CD4-positive, alpha-beta memory T cell (primary cell): ENCODE measurements at regions not wholly inside any gene's neighbourhood (a gene's known extent, or its start where the extent isn't known, plus 50 kb on each side); places are given as distances from the start of the nearest gene placed in this dataset.

Source experiments
- CTCF ChIA-PET: fragments of 350-600 bp; sonication (Branson Sonifier 250); formaldehyde crosslinking; loops from one replicate; lab custom pipeline; 2021; ENCODE audit warnings: inconsistent platforms; ENCODE audit not compliant: partially characterized antibody; lab: Charles Lee
- POLR2A ChIA-PET: fragments of 350-600 bp; sonication (Branson Sonifier 250); formaldehyde crosslinking; loops from one replicate; lab custom pipeline; 2021; ENCODE audit not compliant: partially characterized antibody; lab: Charles Lee
- DNase-seq, 5 donors: peaks; one replicate each; pipeline versions ENCODE4 v3.0.0 to v3.0.0-alpha.2; 2020 to 2022; ENCODE audit warnings: mixed read lengths in 1 of 5
- H3K27ac ChIP-seq: one replicate; pipeline ENCODE4 v1.7.0; 2013; ENCODE audit warnings: low read depth, low read length
- H3K27me3 ChIP-seq: 2 replicates; pipeline ENCODE4 v1.7.0; 2013; ENCODE audit warnings: mild to moderate bottlenecking, low read length, moderate library complexity; ENCODE audit not compliant: insufficient read depth
- H3K36me3 ChIP-seq: 2 replicates; pipeline ENCODE4 v1.7.0; 2013; ENCODE audit warnings: mild to moderate bottlenecking, low read length, moderate library complexity; ENCODE audit not compliant: insufficient read depth
- H3K4me1 ChIP-seq: 2 replicates; pipeline ENCODE4 v1.7.0; 2013; ENCODE audit warnings: mild to moderate bottlenecking, low read length, moderate library complexity; ENCODE audit not compliant: insufficient read depth
- H3K4me3 ChIP-seq, 2 donors: one replicate each; pipeline ENCODE4 v1.7.0; 2013; ENCODE audit warnings: low read length in 2 of 2, mild to moderate bottlenecking in 1 of 2
- H3K9me3 ChIP-seq, 2 donors: one replicate each; pipeline ENCODE4 v1.7.0; 2013; ENCODE audit warnings: low read length in 2 of 2, control low read depth in 1 of 2; ENCODE audit not compliant: control insufficient read depth in 1 of 2
- H3K27ac Mint-ChIP-seq, 7 donors: one replicate each; pipeline ENCODE4 v1.8.0; 2020 to 2021; ENCODE audit warnings: mixed read lengths in 7 of 7, mild to moderate bottlenecking in 6 of 7, inconsistent platforms in 3 of 7, moderate library complexity in 3 of 7
- H3K27me3 Mint-ChIP-seq, 2 donors: one replicate each; pipeline ENCODE4 v1.8.0; 2020 to 2021; ENCODE audit warnings: mixed read lengths in 2 of 2
- H3K36me3 Mint-ChIP-seq, 2 donors: one replicate each; pipeline ENCODE4 v1.8.0; 2020 to 2021; ENCODE audit warnings: mixed read lengths in 2 of 2, inconsistent platforms in 1 of 2, mild to moderate bottlenecking in 1 of 2
- H3K4me1 Mint-ChIP-seq, 4 donors: one replicate each; pipeline ENCODE4 v1.8.0; 2020 to 2021; ENCODE audit warnings: mixed read lengths in 4 of 4, mild to moderate bottlenecking in 1 of 4
- H3K4me3 Mint-ChIP-seq, 8 donors: one replicate each; pipeline ENCODE4 v1.8.0; 2020 to 2021; ENCODE audit warnings: mixed read lengths in 8 of 8, mild to moderate bottlenecking in 7 of 8, moderate library complexity in 6 of 8, inconsistent platforms in 3 of 8
- H3K9me3 Mint-ChIP-seq, 8 donors: one replicate each; pipeline ENCODE4 v1.8.0; 2020 to 2021; ENCODE audit warnings: mixed read lengths in 8 of 8, mild to moderate bottlenecking in 5 of 8, inconsistent platforms in 3 of 8, moderate library complexity in 1 of 8
- intact Hi-C: fragments of 100-400 bp; cut with micrococcal nuclease; formaldehyde crosslinking; loops from one replicate; pipeline ENCODE4 v1.15.1; 2023

DNA sequence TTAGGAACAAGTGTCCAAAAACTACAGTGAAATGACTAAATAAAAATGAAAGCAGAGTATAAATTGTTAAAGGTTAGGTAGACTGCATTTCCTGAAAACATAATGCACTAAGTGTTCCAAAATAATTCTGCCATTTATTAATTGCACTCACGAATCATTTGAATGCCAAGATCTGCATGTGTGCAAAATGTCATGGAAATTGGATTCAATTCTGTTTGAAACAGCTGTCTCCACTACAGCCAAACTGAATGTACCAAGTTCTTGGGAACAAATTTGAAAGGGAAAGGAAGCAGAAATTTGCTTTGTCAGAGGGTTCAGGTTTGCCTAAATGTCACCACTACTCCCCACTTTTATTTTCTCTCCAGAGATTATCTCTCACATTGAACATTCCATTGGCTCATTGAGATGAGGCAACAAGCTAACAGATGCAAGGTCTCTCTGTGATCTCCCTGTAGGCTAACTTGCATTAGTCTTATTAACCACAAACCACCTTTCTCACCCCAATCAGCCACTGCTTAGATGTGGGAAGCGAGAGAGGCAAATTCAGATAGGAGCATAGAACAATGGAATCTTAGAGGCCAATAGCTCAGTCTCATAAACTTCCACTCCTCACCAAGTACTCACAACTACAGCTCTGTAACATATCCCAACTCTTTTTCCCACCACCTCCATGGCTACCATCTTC is 226.6 kb downstream of the KDR start:
- Mint-ChIP-seq H3K36me3 (no peaks in the 10 kb centered on the region), H3K27ac (no peak overlapping the region), H3K4me1 (peaks cover 0 to 3% (median 0%) of the 10 kb centered on the region in 4 donors), H3K27me3 (peaks cover 2% of the 10 kb centered on the region in 2 donors), H3K9me3 (peaks cover 0 to 7% (median 0%) of the 10 kb centered on the region in 8 donors), H3K4me3 (no peak overlapping the region)
- Histone ChIP-seq H3K27me3 (no peaks in the 10 kb centered on the region), H3K36me3 (no peaks in the 10 kb centered on the region), H3K4me1 (no peaks in the 10 kb centered on the region), H3K9me3 (no peaks in the 10 kb centered on the region), H3K4me3 (no peak overlapping the region), H3K27ac (no peak overlapping the region)
- ChIA-PET CTCF (interaction anchor here (0.6 kb wide), 1 partner anchor 772 kb away, joined by 4 read pairs; no protein-coding TSS in a partner anchor), POLR2A (no interaction called here)
- intact Hi-C loops, result no loop called here
- no peak for DNase-seq

DNA sequence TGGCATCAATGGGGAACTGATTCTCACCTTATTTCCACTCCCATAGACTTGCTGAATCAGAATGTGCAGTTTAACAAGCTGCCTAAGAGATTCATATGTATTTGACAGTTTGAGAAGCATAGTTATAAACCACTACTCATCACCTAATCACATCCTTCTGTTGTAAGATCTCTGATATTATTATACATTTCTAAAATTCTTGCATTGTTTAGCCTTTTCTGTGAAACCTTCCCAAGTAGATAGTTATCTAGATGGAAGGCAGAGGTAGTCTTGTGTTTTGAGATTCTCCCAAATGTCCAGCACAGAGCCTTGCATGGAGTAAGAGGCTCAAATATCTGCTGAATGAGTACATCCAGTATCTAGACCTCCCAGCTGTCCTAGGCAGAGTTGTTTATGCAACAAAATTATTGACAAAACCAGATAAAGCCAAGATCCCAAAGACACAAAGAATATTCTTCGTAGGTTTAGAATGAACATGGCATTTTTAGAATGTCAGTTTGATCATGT is 227.3 kb downstream of the KDR start:
- ChIA-PET POLR2A (no interaction called here), CTCF (no interaction called here)
- DNase-seq, result no peak
- Mint-ChIP-seq H3K36me3 (no peaks in the 10 kb centered on the region), H3K4me3 (no peak overlapping the region), H3K4me1 (peaks cover 0 to 3% (median 0%) of the 10 kb centered on the region in 4 donors), H3K9me3 (peaks cover 0 to 7% (median 0%) of the 10 kb centered on the region in 8 donors), H3K27ac (no peak overlapping the region), H3K27me3 (peaks cover 0 to 4% of the 10 kb centered on the region in 2 donors)
- H3K4me3 ChIP-seq, result no peak overlapping the region
- no peaks in the 10 kb centered on the region for H3K4me1 ChIP-seq
- no peaks in the 10 kb centered on the region for H3K36me3 ChIP-seq
- H3K9me3 ChIP-seq, result no peaks in the 10 kb centered on the region
- H3K27ac ChIP-seq, result no peak overlapping the region
- intact Hi-C loops, result no loop called here
- H3K27me3 ChIP-seq, result no peaks in the 10 kb centered on the region

DNA sequence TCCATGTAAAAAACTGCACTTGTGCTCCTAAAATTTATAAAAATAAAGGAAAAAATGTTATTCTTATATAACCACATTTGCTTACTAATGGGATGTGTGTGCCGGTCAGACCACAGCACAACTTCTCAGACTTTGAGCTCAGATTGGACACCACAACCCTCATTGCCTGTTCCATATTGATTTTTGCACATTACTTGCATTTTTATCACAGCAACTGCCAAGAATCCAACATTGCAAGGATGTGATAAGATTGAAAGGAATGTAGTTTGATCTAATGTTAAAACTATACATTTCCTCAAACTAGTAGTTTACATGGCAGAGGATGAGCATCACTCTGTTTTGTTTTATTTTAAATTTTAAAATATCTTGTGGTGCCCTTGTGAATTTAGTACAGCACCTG is 227.8 kb downstream of the KDR start:
- Mint-ChIP-seq H3K27me3 (peaks cover 0 to 4% of the 10 kb centered on the region in 2 donors), H3K4me1 (peaks cover 0 to 3% (median 0%) of the 10 kb centered on the region in 4 donors), H3K27ac (no peak overlapping the region), H3K9me3 (peaks cover 0 to 7% (median 0%) of the 10 kb centered on the region in 8 donors), H3K36me3 (no peaks in the 10 kb centered on the region), H3K4me3 (no peak overlapping the region)
- no peak overlapping the region for H3K27ac ChIP-seq
- ChIA-PET POLR2A (no interaction called here), CTCF (no interaction called here)
- no peaks in the 10 kb centered on the region for H3K9me3 ChIP-seq
- no peaks in the 10 kb centered on the region for H3K36me3 ChIP-seq
- H3K4me3 ChIP-seq, result no peak overlapping the region
- no peaks in the 10 kb centered on the region for H3K27me3 ChIP-seq
- no peak for DNase-seq
- intact Hi-C loops, result no loop called here
- no peaks in the 10 kb centered on the region for H3K4me1 ChIP-seq

DNA sequence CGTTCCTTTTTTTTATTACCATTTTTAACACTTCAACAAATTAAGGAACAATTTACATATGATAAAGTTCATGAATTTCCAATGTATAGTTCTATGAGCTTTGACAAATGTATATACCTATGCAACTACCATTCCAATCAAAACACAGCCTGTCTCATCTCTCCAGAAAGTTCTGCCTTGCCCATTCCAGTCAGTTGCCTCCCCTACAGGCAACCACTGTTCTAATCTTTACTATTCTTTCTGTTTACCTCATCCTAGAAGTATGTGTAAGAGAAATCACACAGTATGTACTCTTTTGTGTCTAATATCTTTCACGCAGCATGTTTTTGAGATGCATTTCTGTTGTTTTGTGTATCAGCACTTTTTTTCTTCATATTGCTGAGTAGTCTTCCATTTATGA is 224.9 kb downstream of the KIT start:
- Mint-ChIP-seq H3K27ac (no peak overlapping the region), H3K9me3 (no peaks in the 10 kb centered on the region), H3K36me3 (no peaks in the 10 kb centered on the region), H3K27me3 (no peaks in the 10 kb centered on the region), H3K4me1 (no peaks in the 10 kb centered on the region), H3K4me3 (no peak overlapping the region)
- Histone ChIP-seq H3K4me3 (no peak overlapping the region), H3K27me3 (no peaks in the 10 kb centered on the region), H3K27ac (no peak overlapping the region), H3K36me3 (no peaks in the 10 kb centered on the region), H3K9me3 (no peaks in the 10 kb centered on the region), H3K4me1 (no peaks in the 10 kb centered on the region)
- DNase-seq, result no peak
- ChIA-PET POLR2A (no interaction called here), CTCF (no interaction called here)
- intact Hi-C loops, result no loop called here

DNA sequence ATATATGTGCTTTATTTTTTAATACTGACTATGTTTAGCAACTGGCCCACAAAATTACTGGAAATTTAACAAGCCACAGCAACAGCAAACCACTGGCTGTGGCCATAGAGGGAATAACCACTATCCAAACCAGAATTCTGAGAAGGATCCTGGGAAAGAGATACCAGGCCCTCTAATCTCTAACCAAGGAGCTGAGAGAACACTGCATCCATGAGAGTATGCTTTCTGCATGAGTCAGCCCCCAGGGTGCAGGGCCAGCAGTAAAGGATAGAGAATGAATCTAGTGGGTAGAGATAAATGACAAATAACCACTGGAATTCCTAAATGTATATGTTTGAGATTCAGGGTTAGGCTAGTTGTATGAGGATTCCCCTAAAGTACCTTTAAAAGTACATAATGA is 221.8 kb downstream of the KIT start:
- DNase-seq, result no peak
- H3K36me3 Mint-ChIP-seq, result no peaks in the 10 kb centered on the region
- no peak overlapping the region for H3K27ac Mint-ChIP-seq
- H3K27me3 Mint-ChIP-seq, result no peaks in the 10 kb centered on the region
- Histone ChIP-seq H3K4me1 (no peaks in the 10 kb centered on the region), H3K27ac (no peak overlapping the region), H3K36me3 (no peaks in the 10 kb centered on the region), H3K4me3 (no peak overlapping the region), H3K27me3 (no peaks in the 10 kb centered on the region), H3K9me3 (no peaks in the 10 kb centered on the region)
- ChIA-PET CTCF (no interaction called here), POLR2A (no interaction called here)
- peaks cover 0 to under 1% (median 0%) of the 10 kb centered on the region in 8 donors for H3K9me3 Mint-ChIP-seq
- H3K4me1 Mint-ChIP-seq, result no peaks in the 10 kb centered on the region
- intact Hi-C loops, result loop anchor here (10.0 kb wide), 1 partner anchor 95 kb away; no protein-coding TSS in a partner anchor
- no peak overlapping the region for H3K4me3 Mint-ChIP-seq

DNA sequence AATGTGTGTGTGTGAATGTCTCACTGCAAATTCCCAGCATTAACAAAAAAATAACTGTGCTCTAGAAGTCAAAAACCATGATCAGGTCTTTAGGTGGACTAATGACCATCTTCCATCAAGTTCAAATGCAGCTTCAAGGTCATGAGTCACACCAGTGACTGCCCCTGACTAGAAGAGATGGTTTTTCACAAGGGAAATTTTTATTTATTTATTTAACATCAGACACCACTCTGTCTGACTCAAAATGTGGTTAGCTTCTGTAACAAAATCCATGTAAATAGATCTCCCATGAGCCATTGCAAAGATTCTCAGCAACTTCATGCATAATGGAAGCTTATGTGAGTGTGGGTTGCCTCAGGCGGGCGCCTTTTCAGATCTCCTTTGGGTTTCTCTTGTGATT is 219.2 kb downstream of the KIT start:
- Histone ChIP-seq H3K4me3 (no peak overlapping the region), H3K27ac (no peak overlapping the region), H3K4me1 (no peaks in the 10 kb centered on the region), H3K27me3 (no peaks in the 10 kb centered on the region), H3K9me3 (no peaks in the 10 kb centered on the region), H3K36me3 (no peaks in the 10 kb centered on the region)
- Mint-ChIP-seq H3K27me3 (no peaks in the 10 kb centered on the region), H3K9me3 (peaks cover 0 to 2% (median 0%) of the 10 kb centered on the region in 8 donors), H3K4me1 (no peaks in the 10 kb centered on the region), H3K4me3 (no peak overlapping the region), H3K36me3 (no peaks in the 10 kb centered on the region), H3K27ac (no peak overlapping the region)
- intact Hi-C loops, result loop anchor here (10.0 kb wide), 1 partner anchor 92 kb away; no protein-coding TSS in a partner anchor
- ChIA-PET CTCF (no interaction called here), POLR2A (no interaction called here)
- DNase-seq, result no peak

DNA sequence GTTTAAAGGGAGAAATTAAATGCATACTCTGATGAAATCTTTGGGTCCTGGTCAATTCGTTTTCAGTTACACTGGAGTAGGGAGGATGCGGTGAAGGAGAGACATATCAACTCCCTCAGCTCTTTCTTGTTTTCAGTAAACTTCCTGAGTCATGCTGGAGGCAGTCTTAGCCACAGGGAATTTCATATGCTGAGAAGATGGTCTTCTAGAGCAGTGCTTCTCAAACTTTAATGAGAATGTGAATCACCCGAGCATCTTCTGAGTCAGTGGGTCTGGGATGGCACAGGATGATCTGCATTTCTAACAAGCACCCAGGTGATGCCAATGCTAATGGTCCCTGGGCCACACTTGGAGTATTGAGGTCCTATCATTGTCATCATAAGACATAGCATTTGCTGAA is 214.5 kb downstream of the KIT start:
- no peak for DNase-seq
- POLR2A ChIA-PET, result no interaction called here
- Histone ChIP-seq H3K9me3 (no peaks in the 10 kb centered on the region), H3K27me3 (no peaks in the 10 kb centered on the region), H3K27ac (no peak overlapping the region), H3K36me3 (no peaks in the 10 kb centered on the region), H3K4me3 (no peak overlapping the region), H3K4me1 (no peaks in the 10 kb centered on the region)
- H3K4me3 Mint-ChIP-seq, result no peak overlapping the region
- no peak overlapping the region for H3K27ac Mint-ChIP-seq
- H3K27me3 Mint-ChIP-seq, result peaks cover 0 to 3% of the 10 kb centered on the region in 2 donors
- CTCF ChIA-PET, result no interaction called here
- H3K4me1 Mint-ChIP-seq, result no peaks in the 10 kb centered on the region
- intact Hi-C loops, result loop anchor here (10.0 kb wide), 1 partner anchor 87 kb away; no protein-coding TSS in a partner anchor
- H3K36me3 Mint-ChIP-seq, result no peaks in the 10 kb centered on the region
- peaks cover 0 to 5% (median 0%) of the 10 kb centered on the region in 8 donors for H3K9me3 Mint-ChIP-seq
